PC-9 (cell line): ENCODE measurements at regions not wholly inside any gene's neighbourhood (a gene's known extent, or its start where the extent isn't known, plus 50 kb on each side); places are given as distances from the start of the nearest gene placed in this dataset.

Experiments used
- BruUV-seq: library from RNA; stranded (reverse); fragments of 400-500 nt; replicated peaks from 2 replicates; lab custom pipeline; 2021; lab: Mats Ljungman, UMichigan
- CTCF ChIA-PET: fragments of 300-600 bp; sonication (Branson Sonifier 250); formaldehyde crosslinking; loops from one replicate; lab custom pipeline; 2022; ENCODE audit warnings: antibody characterized with exemption; lab: Charles Lee
- POLR2A ChIA-PET: fragments of 300-600 bp; sonication (Branson Sonifier 250); formaldehyde crosslinking; loops from one replicate; lab custom pipeline; 2022; ENCODE audit warnings: antibody characterized with exemption; ENCODE audit not compliant: unreplicated experiment; lab: Charles Lee
- DNase-seq, 2 experiments: peaks; one replicate each; pipeline versions ENCODE4 v3.0.0 to v3.0.0-alpha.2; 2015 to 2022; ENCODE audit warnings: mixed read lengths in 1 of 2
- H2AFZ ChIP-seq: fragments of 200-600 bp; sonication (generic); 2 replicates; pipeline ENCODE4 v1.8.1; 2017; ENCODE audit warnings: antibody characterized with exemption
- H3F3A ChIP-seq: fragments of 200-600 bp; sonication (generic); 2 replicates; pipeline ENCODE4 v1.8.1; 2017; ENCODE audit warnings: antibody characterized with exemption, mild to moderate bottlenecking, low read depth; ENCODE audit not compliant: insufficient read depth
- H3K27ac ChIP-seq: fragments of 200-600 bp; sonication (generic); 2 replicates; pipeline ENCODE4 v1.6.1; 2016; ENCODE audit warnings: mixed run types
- H3K27me3 ChIP-seq: fragments of 200-600 bp; sonication (generic); 2 replicates; pipeline ENCODE4 v1.6.1; 2016; ENCODE audit warnings: low read depth, mixed run types; ENCODE audit not compliant: insufficient read depth
- H3K36me3 ChIP-seq: fragments of 200-600 bp; sonication (generic); 2 replicates; pipeline ENCODE4 v1.6.1; 2016; ENCODE audit warnings: low read depth, mixed run types
- H3K4me1 ChIP-seq: fragments of 200-600 bp; sonication (generic); replicated peaks from 2 replicates; pipeline ENCODE4 v1.6.1; 2016; ENCODE audit warnings: mixed run types; ENCODE audit not compliant: insufficient read depth
- H3K4me2 ChIP-seq: fragments of 200-600 bp; sonication (generic); 2 replicates; pipeline ENCODE4 v1.6.1; 2017; ENCODE audit warnings: mixed run types
- H3K4me3 ChIP-seq: fragments of 200-600 bp; sonication (generic); 2 replicates; pipeline ENCODE4 v1.6.1; 2016; ENCODE audit warnings: mixed run types
- H3K79me2 ChIP-seq: fragments of 200-600 bp; sonication (generic); 2 replicates; pipeline ENCODE4 v1.6.1; 2017; ENCODE audit warnings: low read depth, mixed run types
- H3K9me2 ChIP-seq: fragments of 200-600 bp; sonication (generic); 2 replicates; pipeline ENCODE4 v1.8.1; 2017; ENCODE audit warnings: mild to moderate bottlenecking; ENCODE audit not compliant: insufficient read depth
- H3K9me3 ChIP-seq: fragments of 200-600 bp; sonication (generic); 2 replicates; pipeline ENCODE4 v1.8.1; 2016; ENCODE audit warnings: low read depth; ENCODE audit not compliant: insufficient read depth
- H4K20me1 ChIP-seq: fragments of 200-600 bp; sonication (generic); 2 replicates; pipeline ENCODE4 v1.8.1; 2017; ENCODE audit not compliant: insufficient read depth
- CTCF ChIP-seq: fragments of 200-600 bp; sonication (generic); conservative IDR thresholded peaks from 2 replicates; pipeline ENCODE4 v1.6.1; 2017; ENCODE audit warnings: mixed run types, antibody characterized with exemption, mild to moderate bottlenecking, moderate library complexity
- EZH2 ChIP-seq: fragments of 200-600 bp; sonication (generic); IDR thresholded peaks from 2 replicates; pipeline ENCODE4 v1.8.0; 2017; ENCODE audit warnings: antibody characterized with exemption, low read depth
- intact Hi-C: fragments of 100-400 bp; cut with micrococcal nuclease; formaldehyde crosslinking; loops from one replicate; pipeline ENCODE4 v1.10.0; 2022; ENCODE audit not compliant: unreplicated experiment

GRCh38 chr10:128896963-128897362 is 570.1 kb upstream of the MGMT start:
- ChIA-PET POLR2A (no interaction called here), CTCF (no interaction called here)
- Histone ChIP-seq H3K36me3 (no peaks in the 10 kb centered on the region), H3K9me3 (no peaks in the 10 kb centered on the region), H3K79me2 (no peaks in the 10 kb centered on the region), H4K20me1 (no peaks in the 10 kb centered on the region), H2AFZ (no peak overlapping the region), H3K9me2 (no peaks in the 10 kb centered on the region), H3K4me3 (no peak overlapping the region), H3F3A (no peaks in the 10 kb centered on the region), H3K4me2 (no peak overlapping the region), H3K27me3 (peaks cover 29% of the 10 kb centered on the region; the same call in 1 of the 2 replicates), H3K27ac (no peak overlapping the region), H3K4me1 (no peaks in the 10 kb centered on the region)
- DNase-seq = no peak
- intact Hi-C loops = no loop called here
- no peak for TF ChIP-seq CTCF
- TF ChIP-seq EZH2 = no peak
- BruUV-seq = no TSS peak

- no peak for DNase-seq
- ChIA-PET CTCF (no interaction called here), POLR2A (interaction anchor here (0.7 kb wide), 1 partner anchor 169 kb away, joined by 7 read pairs; no protein-coding TSS in a partner anchor)
- H3K36me3 ChIP-seq = no peaks in the 10 kb centered on the region
- no peaks in the 10 kb centered on the region for H3K9me2 ChIP-seq
- no peak overlapping the region for H2AFZ ChIP-seq
- H3F3A ChIP-seq = no peaks in the 10 kb centered on the region
- H3K27ac ChIP-seq = no peak overlapping the region
- no peak overlapping the region for H3K4me2 ChIP-seq
- no peaks in the 10 kb centered on the region for H3K79me2 ChIP-seq
- no peak overlapping the region for H3K4me3 ChIP-seq
- no peaks in the 10 kb centered on the region for H4K20me1 ChIP-seq
- TF ChIP-seq EZH2 (no peak), CTCF (no peak)
- intact Hi-C loops = no loop called here
- BruUV-seq = no TSS peak
- H3K27me3 ChIP-seq = peaks cover 29% of the 10 kb centered on the region; the same call in 1 of the 2 replicates
- H3K9me3 ChIP-seq = no peaks in the 10 kb centered on the region
- H3K4me1 ChIP-seq = no peaks in the 10 kb centered on the region
Measured at GRCh38 chr10:128897401-128898129, 569.5 kb upstream of the MGMT start.

- ChIA-PET POLR2A (no interaction called here), CTCF (no interaction called here)
- Histone ChIP-seq H3K4me2 (no peak overlapping the region), H3K36me3 (no peaks in the 10 kb centered on the region), H3K27me3 (peaks cover 29% of the 10 kb centered on the region; the same call in 1 of the 2 replicates), H2AFZ (no peak overlapping the region), H3K27ac (no peak overlapping the region), H3F3A (no peaks in the 10 kb centered on the region), H3K79me2 (no peaks in the 10 kb centered on the region), H3K9me2 (no peaks in the 10 kb centered on the region), H3K4me1 (no peaks in the 10 kb centered on the region), H4K20me1 (no peaks in the 10 kb centered on the region), H3K9me3 (no peaks in the 10 kb centered on the region), H3K4me3 (no peak overlapping the region)
- BruUV-seq = no TSS peak
- no peak for DNase-seq
- TF ChIP-seq CTCF (no peak), EZH2 (no peak)
- intact Hi-C loops = no loop called here
Measured at GRCh38 chr10:128898133-128898915, 568.7 kb upstream of the MGMT start.
